ENCODE measurements at regions not wholly inside any gene's neighbourhood (a gene's known extent, or its start where the extent isn't known, plus 50 kb on each side); places are given as distances from the start of the nearest gene placed in this dataset.

GRCh38 chr9:18255747-18256146 lies 218.2 kb upstream of the ADAMTSL1 start:
- no peak for TF ChIP-seq POLR2AphosphoS5 (IDR thresholded peaks at IDR 0.05; ENCODE audit: low read depth, low read length)
- no peak for TF ChIP-seq POLR2A (IDR thresholded peaks at IDR 0.05; ENCODE audit: low read depth, low read length)
- TF ChIP-seq PAX5 (IDR thresholded peaks at IDR 0.05; ENCODE audit: insufficient read depth, low read length, severe bottlenecking) = no peak
- TF ChIP-seq TAF1 (IDR thresholded peaks at IDR 0.05; ENCODE audit: low read depth, low read length) = no peak
